ENCODE measurements at regions not wholly inside any gene's neighbourhood (a gene's known extent, or its start where the extent isn't known, plus 50 kb on each side); places are given as distances from the start of the nearest gene placed in this dataset.

- no peak for DNase-seq
Observed at GRCh38 chr2:49298230-49298629, 143.9 kb upstream of the FSHR start.

GRCh38 chr2:49296107-49296867, 142.0 kb upstream of the FSHR start:
- peak; percentile 31 for DNase-seq

GRCh38 chr2:49294225-49294624, 139.9 kb upstream of the FSHR start:
- no peak for DNase-seq

GRCh38 chr2:49291619-49292018, 137.3 kb upstream of the FSHR start:
- no peak for DNase-seq

- no peak for DNase-seq
Observed at GRCh38 chr2:49289711-49290110, 135.4 kb upstream of the FSHR start.

- DNase-seq = no peak
Observed at GRCh38 chr2:49288902-49289700, 134.8 kb upstream of the FSHR start.

- no peak for DNase-seq
Observed at GRCh38 chr2:49288113-49288705, 133.9 kb upstream of the FSHR start.

GRCh38 chr2:49286726-49287125, 132.4 kb upstream of the FSHR start:
- DNase-seq = no peak

- peak; percentile 5 for DNase-seq
Observed at GRCh38 chr2:49286045-49286444, 131.7 kb upstream of the FSHR start.

- no peak for DNase-seq
Observed at GRCh38 chr2:49278561-49278960, 124.2 kb upstream of the FSHR start.

- DNase-seq = no peak
Observed at GRCh38 chr2:49278141-49278540, 123.8 kb upstream of the FSHR start.

GRCh38 chr2:49271060-49271606, 116.8 kb upstream of the FSHR start:
- no peak for DNase-seq

- DNase-seq = no peak
Observed at GRCh38 chr2:49270091-49270490, 115.8 kb upstream of the FSHR start.

GRCh38 chr2:49265471-49265870, 111.2 kb upstream of the FSHR start:
- no peak for DNase-seq

- DNase-seq = no peak
Observed at GRCh38 chr2:49262801-49263560, 108.7 kb upstream of the FSHR start.

- DNase-seq = peak; percentile 29
Observed at GRCh38 chr2:49261781-49262180, 107.5 kb upstream of the FSHR start.

- DNase-seq = no peak
Observed at GRCh38 chr2:49260979-49261538, 106.7 kb upstream of the FSHR start.

- no peak for DNase-seq
Observed at GRCh38 chr2:49259926-49260325, 105.6 kb upstream of the FSHR start.

- DNase-seq = peak; percentile 64
Observed at GRCh38 chr2:49255409-49255971, 101.2 kb upstream of the FSHR start.

- no peak for DNase-seq
Observed at GRCh38 chr2:49254401-49254800, 100.1 kb upstream of the FSHR start.

- no peak for DNase-seq
Observed at GRCh38 chr2:49251766-49252165, 97.5 kb upstream of the FSHR start.

GRCh38 chr2:49251251-49251650, 96.9 kb upstream of the FSHR start:
- DNase-seq = no peak

Data from NCI-H146 (cell line).